Pancreas (tissue), 10 donors: ENCODE measurements at regions not wholly inside any gene's neighbourhood (a gene's known extent, or its start where the extent isn't known, plus 50 kb on each side); places are given as distances from the start of the nearest gene placed in this dataset.

ENCODE experiments used
- ATAC-seq, 4 donors: fragments of 200-7000 bp; cut with Tn5 transposase; one replicate each; pipeline versions ENCODE4 v1.8.0 to v1.9.1; 2020; ENCODE audit warnings: mild to moderate bottlenecking in 4 of 4, moderate library complexity in 4 of 4
- DNase-seq, 6 donors: peaks; one replicate each; pipeline ENCODE4 v3.0.0-alpha.2; 2020
- FAIRE-seq: peaks from 2 replicates; lab custom pipeline; 2012; peaks lifted over from hg19 to GRCh38; lab: Jason Lieb, UNC
- H3K27ac ChIP-seq, 4 donors: fragments of 200-600 bp; sonication (generic); 1 replicate in 3 of 4; 2 replicates in 1 of 4; pipeline versions ENCODE4 v1.5.0 to v1.8.0; 2020
- H3K27me3 ChIP-seq, 4 donors: fragments of 200-600 bp; one replicate each; pipeline ENCODE4 v1.8.0; 2021
- H3K36me3 ChIP-seq, 3 donors: fragments of 200-600 bp; sonication (generic) in 1 of 3; one replicate each; pipeline versions ENCODE4 v1.5.0 to v1.8.0; 2020 to 2021
- H3K4me1 ChIP-seq, 3 donors: fragments of 200-600 bp; one replicate each; pipeline ENCODE4 v1.8.0; 2021
- H3K4me3 ChIP-seq, 4 donors: fragments of 200-600 bp; sonication (generic) in 2 of 4; one replicate each; pipeline versions ENCODE4 v1.5.0 to v1.8.0; 2020 to 2021
- H3K9me3 ChIP-seq, 4 donors: fragments of 200-600 bp; one replicate each; pipeline ENCODE4 v1.8.0; 2021
- WGBS, 2 donors: extraction: QIAGEN DNeasy Blood & Tissue Kit; methylation state at CpG; one replicate each; pipeline ENCODE4 v1.1.7; 2013; 5-methylcytosine and 5-hydroxymethylcytosine counted together
- intact Hi-C, 3 donors: fragments of 100-400 bp; cut with DNase I; formaldehyde crosslinking; loops; one replicate each; pipeline versions ENCODE4 v1.11.1 to v1.14.2; 2022
- TF ChIP-seq, protein P1 (sequence below), 4 donors: fragments of 200-600 bp; sonication (generic) in 3 of 4; IDR thresholded peaks; one replicate each; pipeline versions ENCODE4 v1.5.0 to v1.8.0; 2021; ENCODE audit warnings: antibody characterized with exemption in 4 of 4
- donor health status: healthy with polysubstance abuse.
- donor health status: DM: no; HTN: no; CAD: no; lungs with moderate emphysema.
- donor health status: DM: no; HTN: no; CAD: no.
- donor health status: control.
- donor health status: control.
- donor health status: Bipolar disorder and iron deficiency.
- donor health status: DM: yes; HTN: yes; CAD: no.
- donor health status: DM: no; HTN: no; CAD: no.
- donor health status: DM: no; HTN: no; CAD: no.
- donor health status: DM: yes; HTN: yes; CAD: no.

DNA sequence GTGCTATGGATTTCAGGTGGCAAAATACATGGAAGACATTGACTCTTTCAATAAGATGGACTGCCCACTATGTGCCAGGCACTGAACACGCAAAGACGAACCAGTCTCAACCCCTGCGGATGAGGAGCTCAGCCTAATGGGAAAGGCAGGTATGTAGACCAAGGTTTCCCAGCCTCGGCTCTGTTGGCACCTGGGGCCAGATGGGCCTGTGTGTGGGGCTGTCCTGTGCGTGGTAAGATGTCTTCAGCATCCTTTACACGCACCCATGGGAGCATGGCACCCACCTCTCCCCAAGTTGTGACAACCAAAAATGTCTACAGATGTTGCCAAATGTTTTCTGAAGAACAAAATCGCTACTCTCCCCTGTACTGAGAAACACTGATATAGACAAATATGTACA is 82.6 kb upstream of the FOXQ1 start:
- intact Hi-C loops = no loop called here
- no peak for FAIRE-seq
- H3K27ac ChIP-seq = no peak overlapping the region

DNA sequence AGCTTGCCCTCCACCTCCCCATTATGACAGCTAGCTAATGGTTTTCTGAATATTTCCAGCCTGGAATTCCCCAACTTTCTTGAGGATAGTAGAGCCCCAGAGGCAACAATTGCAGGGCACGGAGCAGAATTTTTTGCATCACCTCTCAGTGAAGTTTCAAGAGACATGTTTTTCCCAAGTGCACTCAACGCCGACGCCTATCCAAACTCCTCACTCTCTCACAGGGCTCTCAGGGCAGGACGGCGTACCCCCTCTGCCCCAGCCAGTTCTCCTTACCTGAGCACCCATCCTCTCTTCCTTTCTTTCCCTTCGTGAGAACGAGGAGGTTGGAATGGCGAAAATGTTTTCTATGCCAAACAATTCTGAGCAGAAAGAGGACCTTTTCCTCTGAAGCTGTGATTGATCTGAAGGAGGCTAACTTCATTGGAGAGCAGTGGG is 83.1 kb upstream of the FOXQ1 start:
- no peak for FAIRE-seq
- 89 to 92% methylated on average over 9 of the region's 9 CpGs for WGBS, 2 donors
- TF ChIP-seq, protein P1, sequence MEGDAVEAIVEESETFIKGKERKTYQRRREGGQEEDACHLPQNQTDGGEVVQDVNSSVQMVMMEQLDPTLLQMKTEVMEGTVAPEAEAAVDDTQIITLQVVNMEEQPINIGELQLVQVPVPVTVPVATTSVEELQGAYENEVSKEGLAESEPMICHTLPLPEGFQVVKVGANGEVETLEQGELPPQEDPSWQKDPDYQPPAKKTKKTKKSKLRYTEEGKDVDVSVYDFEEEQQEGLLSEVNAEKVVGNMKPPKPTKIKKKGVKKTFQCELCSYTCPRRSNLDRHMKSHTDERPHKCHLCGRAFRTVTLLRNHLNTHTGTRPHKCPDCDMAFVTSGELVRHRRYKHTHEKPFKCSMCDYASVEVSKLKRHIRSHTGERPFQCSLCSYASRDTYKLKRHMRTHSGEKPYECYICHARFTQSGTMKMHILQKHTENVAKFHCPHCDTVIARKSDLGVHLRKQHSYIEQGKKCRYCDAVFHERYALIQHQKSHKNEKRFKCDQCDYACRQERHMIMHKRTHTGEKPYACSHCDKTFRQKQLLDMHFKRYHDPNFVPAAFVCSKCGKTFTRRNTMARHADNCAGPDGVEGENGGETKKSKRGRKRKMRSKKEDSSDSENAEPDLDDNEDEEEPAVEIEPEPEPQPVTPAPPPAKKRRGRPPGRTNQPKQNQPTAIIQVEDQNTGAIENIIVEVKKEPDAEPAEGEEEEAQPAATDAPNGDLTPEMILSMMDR (IDR thresholded peaks at IDR 0.05) = no peak
- H3K9me3 ChIP-seq = no peaks in the 10 kb centered on the region
- intact Hi-C loops = no loop called here
- H3K27ac ChIP-seq = no peak overlapping the region
- no peaks in the 10 kb centered on the region for H3K4me1 ChIP-seq
- no peak for ATAC-seq
- no peak overlapping the region for H3K4me3 ChIP-seq
- no peaks in the 10 kb centered on the region for H3K36me3 ChIP-seq
- no peak for DNase-seq
- no peaks in the 10 kb centered on the region for H3K27me3 ChIP-seq

More for the DNA sequence above, 82.6 kb upstream of the FOXQ1 start:
- Histone ChIP-seq H3K36me3 (no peaks in the 10 kb centered on the region), H3K27me3 (no peaks in the 10 kb centered on the region), H3K4me3 (no peak overlapping the region), H3K4me1 (no peaks in the 10 kb centered on the region), H3K9me3 (no peaks in the 10 kb centered on the region)
- DNase-seq (no peak), ATAC-seq (no peak)
- WGBS, 2 donors = 86 to 94% methylated on average over 7 of the region's 7 CpGs
- TF ChIP-seq, protein P1 (IDR thresholded peaks at IDR 0.05) = no peak

DNA sequence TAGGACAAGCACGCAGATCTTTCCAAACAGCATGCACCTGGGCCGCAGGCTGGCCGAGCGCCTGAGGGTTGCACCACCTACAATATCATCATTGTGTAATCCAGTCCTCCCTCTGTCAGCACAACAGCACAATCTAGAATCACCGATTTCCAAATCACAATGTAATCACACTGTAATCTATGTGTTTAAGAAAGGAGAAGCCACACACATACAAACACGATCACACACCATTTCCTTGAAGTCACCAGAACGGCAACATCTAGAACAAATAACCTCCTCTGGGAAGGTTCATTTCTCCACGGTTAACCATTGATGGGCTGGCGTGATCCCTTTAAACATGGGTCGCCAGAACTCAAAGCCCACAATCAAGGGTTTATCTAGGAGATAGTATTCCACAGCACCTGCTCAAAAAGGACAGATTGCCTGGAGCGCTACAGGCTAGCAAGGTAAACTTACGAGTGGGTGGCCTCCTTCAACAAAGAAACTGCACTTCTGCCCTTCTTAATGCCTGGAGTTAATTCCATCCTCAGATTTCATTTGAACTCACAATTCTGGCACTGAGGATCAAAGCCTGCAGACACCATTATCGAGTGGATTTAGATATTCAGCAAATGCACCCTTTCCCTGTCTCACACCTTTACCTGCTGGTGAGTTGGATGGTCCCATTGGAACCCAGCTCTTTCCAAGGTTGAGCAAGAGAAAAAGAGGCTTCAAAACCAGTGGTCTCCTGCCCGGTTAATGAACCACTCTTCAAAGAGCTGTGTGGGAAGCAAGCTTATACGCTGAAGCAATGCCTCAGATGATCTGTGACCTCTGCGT is 83.8 kb upstream of the FOXQ1 start:
- H3K36me3 ChIP-seq = no peaks in the 10 kb centered on the region
- 66 to 70% methylated on average over 16 of the region's 16 CpGs for WGBS, 2 donors
- peak in 2 of 4 donors; percentile 25 to 38 for ATAC-seq
- H3K9me3 ChIP-seq = no peaks in the 10 kb centered on the region
- no peak for DNase-seq
- H3K27ac ChIP-seq = no peak overlapping the region
- no peaks in the 10 kb centered on the region for H3K27me3 ChIP-seq
- intact Hi-C loops = no loop called here
- TF ChIP-seq, protein P1 (IDR thresholded peaks at IDR 0.05) = no peak
- no peak for FAIRE-seq
- H3K4me1 ChIP-seq = no peaks in the 10 kb centered on the region
- no peak overlapping the region for H3K4me3 ChIP-seq

DNA sequence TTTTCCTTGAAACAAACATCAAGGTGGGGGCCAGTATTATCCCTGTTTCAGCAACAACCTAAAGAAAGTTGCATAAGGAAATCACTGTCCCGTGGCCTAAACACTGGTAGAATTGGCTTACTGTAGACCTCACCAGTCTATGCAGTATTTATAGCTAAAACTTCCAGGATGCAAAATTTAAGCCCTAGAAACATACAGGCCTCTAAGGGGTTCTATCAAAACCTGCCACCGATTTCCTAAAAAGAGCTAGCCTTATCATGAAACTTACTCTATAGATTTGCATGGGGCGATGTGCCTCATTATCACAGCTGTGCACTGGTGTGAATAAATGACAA is 84.3 kb upstream of the FOXQ1 start:
- Histone ChIP-seq H3K27me3 (no peaks in the 10 kb centered on the region), H3K9me3 (no peaks in the 10 kb centered on the region), H3K4me3 (no peak overlapping the region), H3K27ac (no peak overlapping the region), H3K36me3 (no peaks in the 10 kb centered on the region), H3K4me1 (no peaks in the 10 kb centered on the region)
- ATAC-seq (no peak), FAIRE-seq (no peak), DNase-seq (no peak)
- WGBS, 2 donors = 66 to 68% methylated on average over 3 of the region's 3 CpGs
- intact Hi-C loops = no loop called here
- TF ChIP-seq, protein P1 (IDR thresholded peaks at IDR 0.05) = no peak
